ENCODE measurements at regions not wholly inside any gene's neighbourhood (a gene's known extent, or its start where the extent isn't known, plus 50 kb on each side); places are given as distances from the start of the nearest gene placed in this dataset.
A peak's percentile ranks its signal among the peaks of the same experiment; 100 is the strongest.

GRCh38 chr2:177141866-177142265 lies 70.7 kb upstream of the HNRNPA3 start:
- Mint-ChIP-seq H3K9me3 (no peaks in the 10 kb centered on the region), H3K4me3 (ENCODE audit: low read depth) (no peak overlapping the region), H3K27ac (no peak overlapping the region), H3K27me3 (ENCODE audit: low read depth) (peaks cover 47% of the 10 kb centered on the region), H3K36me3 (ENCODE audit: low read depth) (no peaks in the 10 kb centered on the region), H3K4me1 (ENCODE audit: low read depth) (peaks cover 12% of the 10 kb centered on the region)
- intact Hi-C loops (cut with micrococcal nuclease), result loop anchor here (10.0 kb wide), 1 partner anchor 687 kb away; no protein-coding TSS in a partner anchor
- no peak for DNase-seq (ENCODE audit: low spot score)

- no peak overlapping the region for H3K4me3 Mint-ChIP-seq (ENCODE audit: low read depth)
- no peak for DNase-seq (ENCODE audit: low spot score)
- intact Hi-C loops (cut with micrococcal nuclease), result loop anchor here (10.0 kb wide), 1 partner anchor 689 kb away; no protein-coding TSS in a partner anchor
- H3K9me3 Mint-ChIP-seq, result no peaks in the 10 kb centered on the region
- H3K36me3 Mint-ChIP-seq (ENCODE audit: low read depth), result no peaks in the 10 kb centered on the region
- H3K27me3 Mint-ChIP-seq (ENCODE audit: low read depth), result peaks cover 55% of the 10 kb centered on the region
- peaks cover 16% of the 10 kb centered on the region for H3K4me1 Mint-ChIP-seq (ENCODE audit: low read depth)
- H3K27ac Mint-ChIP-seq, result no peak overlapping the region
Observed at GRCh38 chr2:177143444-177143843, 69.2 kb upstream of the HNRNPA3 start.

DNA sequence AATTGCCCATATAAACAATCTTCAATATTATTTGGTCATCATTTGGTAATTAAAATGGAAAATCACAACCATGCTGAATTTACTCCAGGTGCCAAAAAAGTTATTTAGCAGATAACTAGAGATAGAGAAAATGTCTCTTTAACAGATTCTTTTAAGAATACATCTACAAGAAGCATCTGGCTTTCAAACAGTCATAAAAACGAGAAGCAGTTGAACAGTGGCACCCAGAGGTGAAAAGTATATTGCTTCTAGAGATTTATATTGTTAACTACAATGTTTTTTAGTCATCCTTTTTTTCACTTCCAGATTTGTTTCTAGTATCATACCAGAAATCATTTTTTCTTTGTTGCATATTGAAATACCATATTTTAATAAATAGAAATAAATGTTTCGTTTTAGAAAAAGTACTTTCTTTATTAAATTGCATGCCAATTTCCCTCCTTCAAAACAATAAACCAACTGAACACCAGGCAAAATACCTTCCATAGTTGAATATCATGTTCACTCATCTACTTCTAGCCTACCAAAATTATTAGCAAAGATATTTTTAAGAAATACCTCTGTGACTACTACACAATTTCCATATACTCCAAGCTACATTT lies 65.4 kb upstream of the HNRNPA3 start:
- intact Hi-C loops (cut with micrococcal nuclease), result loop anchor here (2.0 to 10.0 kb wide), 9 partner anchors 150 to 1020 kb away; partner anchors contain the start of gene HOXD8
- no peaks in the 10 kb centered on the region for H3K36me3 Mint-ChIP-seq (ENCODE audit: low read depth)
- H3K27ac Mint-ChIP-seq, result no peak overlapping the region
- peaks cover 15% of the 10 kb centered on the region for H3K4me1 Mint-ChIP-seq (ENCODE audit: low read depth)
- no peak overlapping the region for H3K4me3 Mint-ChIP-seq (ENCODE audit: low read depth)
- DNase-seq (ENCODE audit: low spot score), result no peak
- H3K9me3 Mint-ChIP-seq, result no peaks in the 10 kb centered on the region
- peaks cover 72% of the 10 kb centered on the region for H3K27me3 Mint-ChIP-seq (ENCODE audit: low read depth)

DNA sequence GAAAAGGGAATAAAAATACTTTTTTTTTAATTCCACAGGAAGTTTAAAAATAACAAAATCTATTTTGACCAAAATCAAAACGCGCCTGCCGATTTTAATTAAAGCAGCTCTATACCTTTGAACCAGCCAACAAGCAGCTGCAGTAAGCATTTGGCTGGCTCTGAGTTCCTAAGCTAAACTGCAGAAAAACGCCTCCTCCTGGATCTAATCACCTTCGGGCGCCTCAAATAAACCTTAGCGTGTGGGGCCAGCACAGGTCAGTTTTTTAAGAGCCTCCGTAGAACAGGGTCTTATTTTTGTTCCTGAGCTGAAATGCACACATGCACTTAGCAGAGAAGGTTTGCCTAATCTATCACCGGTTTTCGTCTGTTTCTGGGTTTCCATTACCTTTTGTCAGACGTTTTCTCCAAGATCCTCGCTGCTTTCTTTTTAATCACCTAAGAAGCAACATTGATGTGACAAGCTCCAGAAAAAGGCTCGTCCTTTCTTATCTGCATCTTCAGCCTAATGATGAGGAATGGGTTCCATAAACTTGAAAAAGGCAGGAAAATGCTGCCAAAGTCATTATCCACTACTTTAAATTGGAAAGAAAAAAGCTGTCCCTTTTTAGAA lies 64.7 kb upstream of the HNRNPA3 start:
- Mint-ChIP-seq H3K36me3 (ENCODE audit: low read depth) (no peaks in the 10 kb centered on the region), H3K27ac (no peak overlapping the region), H3K4me3 (ENCODE audit: low read depth) (peak overlapping the region; percentile 90), H3K9me3 (no peaks in the 10 kb centered on the region), H3K27me3 (ENCODE audit: low read depth) (peaks cover 72% of the 10 kb centered on the region), H3K4me1 (ENCODE audit: low read depth) (peaks cover 15% of the 10 kb centered on the region)
- no peak for DNase-seq (ENCODE audit: low spot score)
- intact Hi-C loops (cut with micrococcal nuclease), result loop anchor here (2.0 to 10.0 kb wide), 9 partner anchors 151 to 1021 kb away; partner anchors contain the start of gene HOXD8

GRCh38 chr2:177148477-177149154 lies 64.0 kb upstream of the HNRNPA3 start:
- Mint-ChIP-seq H3K4me1 (ENCODE audit: low read depth) (peaks cover 15% of the 10 kb centered on the region), H3K4me3 (ENCODE audit: low read depth) (peak overlapping the region; percentile 90), H3K27me3 (ENCODE audit: low read depth) (peaks cover 72% of the 10 kb centered on the region), H3K27ac (no peak overlapping the region), H3K36me3 (ENCODE audit: low read depth) (no peaks in the 10 kb centered on the region), H3K9me3 (no peaks in the 10 kb centered on the region)
- intact Hi-C loops (cut with micrococcal nuclease), result loop anchor here (5.0 to 10.0 kb wide), 7 partner anchors 151 to 1021 kb away; partner anchors contain the start of gene HOXD8
- DNase-seq (ENCODE audit: low spot score), result peak; percentile 65

- Mint-ChIP-seq H3K4me3 (ENCODE audit: low read depth) (peak overlapping the region; percentile 90), H3K27me3 (ENCODE audit: low read depth) (peaks cover 67% of the 10 kb centered on the region), H3K27ac (no peak overlapping the region), H3K4me1 (ENCODE audit: low read depth) (peaks cover 15% of the 10 kb centered on the region), H3K36me3 (ENCODE audit: low read depth) (no peaks in the 10 kb centered on the region), H3K9me3 (no peaks in the 10 kb centered on the region)
- DNase-seq (ENCODE audit: low spot score), result no peak
- intact Hi-C loops (cut with micrococcal nuclease), result loop anchor here (5.0 to 10.0 kb wide), 7 partner anchors 152 to 1022 kb away; partner anchors contain the start of gene HOXD8
Observed at GRCh38 chr2:177149155-177149503, 63.5 kb upstream of the HNRNPA3 start.

GRCh38 chr2:177153805-177154204 lies 58.8 kb upstream of the HNRNPA3 start:
- peaks cover 36% of the 10 kb centered on the region for H3K27me3 Mint-ChIP-seq (ENCODE audit: low read depth)
- intact Hi-C loops (cut with micrococcal nuclease), result no loop called here
- H3K4me1 Mint-ChIP-seq (ENCODE audit: low read depth), result peaks cover 2% of the 10 kb centered on the region
- DNase-seq (ENCODE audit: low spot score), result no peak
- no peak overlapping the region for H3K27ac Mint-ChIP-seq
- H3K36me3 Mint-ChIP-seq (ENCODE audit: low read depth), result no peaks in the 10 kb centered on the region
- no peaks in the 10 kb centered on the region for H3K9me3 Mint-ChIP-seq
- no peak overlapping the region for H3K4me3 Mint-ChIP-seq (ENCODE audit: low read depth)

- no peak overlapping the region for H3K27ac Mint-ChIP-seq
- H3K4me3 Mint-ChIP-seq (ENCODE audit: low read depth), result no peak overlapping the region
- H3K27me3 Mint-ChIP-seq (ENCODE audit: low read depth), result peaks cover 31% of the 10 kb centered on the region
- H3K9me3 Mint-ChIP-seq, result no peaks in the 10 kb centered on the region
- no peaks in the 10 kb centered on the region for H3K36me3 Mint-ChIP-seq (ENCODE audit: low read depth)
- H3K4me1 Mint-ChIP-seq (ENCODE audit: low read depth), result no peaks in the 10 kb centered on the region
- intact Hi-C loops (cut with micrococcal nuclease), result no loop called here
- no peak for DNase-seq (ENCODE audit: low spot score)
Observed at GRCh38 chr2:177154809-177155208, 57.8 kb upstream of the HNRNPA3 start.

GRCh38 chr2:177155631-177156030 lies 57.0 kb upstream of the HNRNPA3 start:
- no peak overlapping the region for H3K4me3 Mint-ChIP-seq (ENCODE audit: low read depth)
- no peak for DNase-seq (ENCODE audit: low spot score)
- no peaks in the 10 kb centered on the region for H3K36me3 Mint-ChIP-seq (ENCODE audit: low read depth)
- H3K27me3 Mint-ChIP-seq (ENCODE audit: low read depth), result peaks cover 28% of the 10 kb centered on the region
- no peaks in the 10 kb centered on the region for H3K4me1 Mint-ChIP-seq (ENCODE audit: low read depth)
- intact Hi-C loops (cut with micrococcal nuclease), result no loop called here
- no peak overlapping the region for H3K27ac Mint-ChIP-seq
- no peaks in the 10 kb centered on the region for H3K9me3 Mint-ChIP-seq

DNA sequence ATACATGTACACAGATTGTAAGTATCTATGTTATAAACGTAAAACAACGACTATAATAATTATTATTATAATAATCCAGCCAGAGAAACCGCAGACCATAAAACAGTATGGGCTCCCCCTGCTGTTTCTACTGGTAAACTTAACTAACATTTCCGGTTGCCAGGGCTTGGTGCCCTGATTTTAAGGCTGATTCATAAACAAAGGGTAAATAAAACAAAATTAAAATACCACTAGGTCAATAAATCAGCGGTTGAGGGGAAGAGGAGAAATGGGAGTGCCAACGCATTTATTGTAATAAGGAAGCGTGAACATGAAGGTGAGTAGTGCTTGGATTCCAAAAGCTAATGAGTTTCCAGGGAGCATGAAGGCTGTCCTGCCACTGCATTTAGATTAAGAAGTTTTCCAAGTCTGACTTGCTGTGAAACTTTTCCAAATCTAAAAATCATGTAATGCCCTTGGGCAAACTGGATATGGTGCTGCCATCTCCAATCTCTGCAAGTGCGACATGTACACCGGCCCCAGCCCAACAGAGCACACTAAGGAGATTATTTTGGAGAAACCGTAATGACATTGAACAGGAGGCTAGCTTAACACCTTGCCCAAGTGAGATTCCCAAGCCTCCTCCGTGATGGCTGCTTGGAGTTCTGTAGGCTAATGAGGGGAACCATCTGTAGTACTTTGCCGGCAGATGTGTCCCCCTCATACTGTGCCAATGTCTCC lies 50.7 kb upstream of the HNRNPA3 start:
- no peak overlapping the region for H3K4me3 Mint-ChIP-seq (ENCODE audit: low read depth)
- no peak for DNase-seq (ENCODE audit: low spot score)
- no peak overlapping the region for H3K27ac Mint-ChIP-seq
- intact Hi-C loops (cut with micrococcal nuclease), result loop anchor here (5.0 to 10.0 kb wide), 2 partner anchors 453 to 605 kb away; a partner anchor contains a TSS
- peaks cover 11% of the 10 kb centered on the region for H3K27me3 Mint-ChIP-seq (ENCODE audit: low read depth)
- no peaks in the 10 kb centered on the region for H3K36me3 Mint-ChIP-seq (ENCODE audit: low read depth)
- peaks cover 12% of the 10 kb centered on the region for H3K4me1 Mint-ChIP-seq (ENCODE audit: low read depth)
- H3K9me3 Mint-ChIP-seq, result no peaks in the 10 kb centered on the region
